HPDE6-E6E7 (cell line): ENCODE measurements at regions not wholly inside any gene's neighbourhood (a gene's known extent, or its start where the extent isn't known, plus 50 kb on each side); places are given as distances from the start of the nearest gene placed in this dataset.
"Not testable (repeated sequence)": the region's sequence is repeated elsewhere in the genome, so short reads cannot be mapped to it uniquely, and the experiment has no call there.

ENCODE experiments used
- DNase-seq: peaks from one replicate; pipeline ENCODE4 v3.0.0; 2011; ENCODE audit warnings: missing footprints; ENCODE audit errors: extremely low spot score

- DNase-seq = no peak
Measured at GRCh38 chr3:82618594-82618993, 857.1 kb upstream of the GBE1 start.

- DNase-seq = peak; percentile 0
Measured at GRCh38 chr3:82610236-82610635, 848.8 kb upstream of the GBE1 start.

- DNase-seq = no peak
Measured at GRCh38 chr3:82607391-82607790, 845.9 kb upstream of the GBE1 start.

GRCh38 chr3:82596805-82597204, 835.4 kb upstream of the GBE1 start:
- DNase-seq = no peak

GRCh38 chr3:82595530-82595929, 834.1 kb upstream of the GBE1 start:
- DNase-seq = no peak

GRCh38 chr3:82587174-82587573, 825.7 kb upstream of the GBE1 start:
- no peak for DNase-seq

GRCh38 chr3:82586414-82586813, 825.0 kb upstream of the GBE1 start:
- no peak for DNase-seq

- DNase-seq = not testable (repeated sequence)
Measured at GRCh38 chr3:82586002-82586401, 824.6 kb upstream of the GBE1 start.

- not testable (repeated sequence) for DNase-seq
Measured at GRCh38 chr3:82585591-82585990, 824.1 kb upstream of the GBE1 start.

- not testable (repeated sequence) for DNase-seq
Measured at GRCh38 chr3:82584861-82585260, 823.4 kb upstream of the GBE1 start.

- DNase-seq = not testable (repeated sequence)
Measured at GRCh38 chr3:82584415-82584814, 823.0 kb upstream of the GBE1 start.

- DNase-seq = no peak
Measured at GRCh38 chr3:82581350-82581749, 819.9 kb upstream of the GBE1 start.

- DNase-seq = no peak
Measured at GRCh38 chr3:82572721-82573120, 811.3 kb upstream of the GBE1 start.

- no peak for DNase-seq
Measured at GRCh38 chr3:82568776-82569338, 807.4 kb upstream of the GBE1 start.

GRCh38 chr3:82567029-82567600, 805.7 kb upstream of the GBE1 start:
- no peak for DNase-seq

- no peak for DNase-seq
Measured at GRCh38 chr3:82562896-82563295, 801.5 kb upstream of the GBE1 start.

- DNase-seq = no peak
Measured at GRCh38 chr3:82561784-82562183, 800.3 kb upstream of the GBE1 start.

- no peak for DNase-seq
Measured at GRCh38 chr3:82558081-82558480, 796.6 kb upstream of the GBE1 start.

- DNase-seq = no peak
Measured at GRCh38 chr3:82556113-82556512, 794.7 kb upstream of the GBE1 start.

- DNase-seq = not testable (repeated sequence)
Measured at GRCh38 chr3:82542556-82542955, 781.1 kb upstream of the GBE1 start.

- no peak for DNase-seq
Measured at GRCh38 chr3:82521657-82522056, 760.2 kb upstream of the GBE1 start.

- DNase-seq = no peak
Measured at GRCh38 chr3:82520846-82521245, 759.4 kb upstream of the GBE1 start.

GRCh38 chr3:82509951-82510603, 748.6 kb upstream of the GBE1 start:
- no peak for DNase-seq
